ENCODE measurements at regions not wholly inside any gene's neighbourhood (a gene's known extent, or its start where the extent isn't known, plus 50 kb on each side); places are given as distances from the start of the nearest gene placed in this dataset.

GRCh38 chr1:38549191-38549590 is 310.4 kb downstream of the RRAGC start:
- no peak overlapping the region for H3K27ac Mint-ChIP-seq
- no peak overlapping the region for H2AFZ ChIP-seq (ENCODE audit: low read length)
- no peaks in the 10 kb centered on the region for H3K23me2 ChIP-seq (ENCODE audit: insufficient read length, low read depth, low read length, poor library complexity, severe bottlenecking)
- H3K4me2 ChIP-seq (ENCODE audit: insufficient read depth, insufficient read length, low read length), result no peak overlapping the region
- no peak overlapping the region for H4K91ac ChIP-seq (ENCODE audit: insufficient read length, low read depth, low read length)
- H3K9me3 Mint-ChIP-seq, result no peaks in the 10 kb centered on the region
- no peak overlapping the region for H3K56ac ChIP-seq (ENCODE audit: insufficient read length, low read depth, low read length)
- H3K9me3 ChIP-seq (ENCODE audit: control insufficient read depth, low read depth, low read length), result no peaks in the 10 kb centered on the region
- H3K4me3 Mint-ChIP-seq, result no peak overlapping the region
- H3K79me2 ChIP-seq (ENCODE audit: insufficient read depth, low read length), result no peaks in the 10 kb centered on the region
- H3K23ac ChIP-seq (ENCODE audit: insufficient read length, low read depth, low read length), result no peak overlapping the region
- no peak overlapping the region for H3T11ph ChIP-seq (ENCODE audit: low read length)
- H2BK12ac ChIP-seq (ENCODE audit: insufficient read length, low read depth, low read length), result no peak overlapping the region
- H3K27me3 ChIP-seq (ENCODE audit: insufficient read depth, low read length), result no peaks in the 10 kb centered on the region
- H4K8ac ChIP-seq (replicated peaks; ENCODE audit: insufficient read length, low read depth, low read length), result no peak overlapping the region
- H3K27ac ChIP-seq (ENCODE audit: insufficient read length, low read depth, low read length), result no peak overlapping the region
- no peak overlapping the region for H3K9ac ChIP-seq (ENCODE audit: extremely low read depth, insufficient read length, low read length)
- no peak overlapping the region for H2BK20ac ChIP-seq (ENCODE audit: low read depth, low read length, poor library complexity, severe bottlenecking)
- no peak overlapping the region for H4K5ac ChIP-seq (ENCODE audit: insufficient read length, low read depth, low read length)
- H3K36me3 Mint-ChIP-seq (ENCODE audit: insufficient read depth in 1 of 3, low read depth in 3 of 3), result no peaks in the 10 kb centered on the region
- H3K27me3 Mint-ChIP-seq (ENCODE audit: low read depth), result no peaks in the 10 kb centered on the region; the same call in 1 of the 2 replicates
- H3K4me1 Mint-ChIP-seq, result peaks cover 6 to 7% of the 10 kb centered on the region in 2 experiments
- no peak overlapping the region for H2BK15ac ChIP-seq (ENCODE audit: low read depth, low read length)
- no peak overlapping the region for H3K4ac ChIP-seq (ENCODE audit: low read depth, low read length)
- H3K14ac ChIP-seq (ENCODE audit: insufficient read depth, low read length), result no peak overlapping the region
- no peak overlapping the region for H2BK5ac ChIP-seq (ENCODE audit: insufficient read length, low read length)
- no peaks in the 10 kb centered on the region for H3K4me1 ChIP-seq (ENCODE audit: insufficient read depth, low read length)
- no peak for DNase-seq
- no peaks in the 10 kb centered on the region for H3K79me1 ChIP-seq (ENCODE audit: insufficient read depth, low read depth, low read length, poor library complexity, severe bottlenecking)
- WGBS (ENCODE audit: extremely low coverage, insufficient read length, low lambda C conversion rate), result no CpG with 5 or more reads among the region's 3 CpGs
- H2AK5ac ChIP-seq (ENCODE audit: insufficient read length, low read length), result no peak overlapping the region
- H2BK120ac ChIP-seq (ENCODE audit: low read depth, low read length, poor library complexity, severe bottlenecking), result no peak overlapping the region
- H3K18ac ChIP-seq (ENCODE audit: insufficient read length, low read depth, low read length), result no peak overlapping the region
- no peaks in the 10 kb centered on the region for H4K20me1 ChIP-seq (ENCODE audit: control insufficient read depth, insufficient read depth, insufficient read length)
- no peak for TF ChIP-seq CTCF (conservative IDR thresholded peaks at IDR 0.05)

All from H9 (cell line).